HEK293 (cell line): ENCODE measurements at regions not wholly inside any gene's neighbourhood (a gene's known extent, or its start where the extent isn't known, plus 50 kb on each side); places are given as distances from the start of the nearest gene placed in this dataset.

Experiments
- BCL11B ChIP-seq: fragments of 450-650 bp; formaldehyde crosslinking; IDR thresholded peaks from 2 replicates; pipeline ENCODE4 v1.5.1; 2016; ENCODE audit warnings: low read depth, missing biosample characterization, missing genetic modification characterization
- MZF1 ChIP-seq: fragments of 450-650 bp; formaldehyde crosslinking; IDR thresholded peaks from 2 replicates; pipeline ENCODE4 v1.5.1; 2017; ENCODE audit warnings: missing biosample characterization, missing genetic modification characterization, borderline replicate concordance
- RBAK ChIP-seq: fragments of 450-650 bp; formaldehyde crosslinking; IDR thresholded peaks from 2 replicates; pipeline ENCODE4 v1.5.1; 2016; ENCODE audit warnings: missing biosample characterization, missing genetic modification characterization
- ZBTB7A ChIP-seq: fragments of 450-650 bp; formaldehyde crosslinking; IDR thresholded peaks from 2 replicates; pipeline ENCODE4 v1.5.1; 2016; ENCODE audit warnings: low read depth, missing biosample characterization, missing genetic modification characterization
- ZNF133 ChIP-seq: fragments of 450-650 bp; formaldehyde crosslinking; IDR thresholded peaks from 2 replicates; pipeline ENCODE4 v1.5.1; 2016; ENCODE audit warnings: missing biosample characterization, missing genetic modification characterization
- ZNF138 ChIP-seq: fragments of 450-650 bp; formaldehyde crosslinking; IDR thresholded peaks from 2 replicates; pipeline ENCODE4 v1.5.1; 2016; ENCODE audit warnings: missing biosample characterization, missing genetic modification characterization, borderline replicate concordance
- ZNF292 ChIP-seq: fragments of 450-650 bp; formaldehyde crosslinking; IDR thresholded peaks from 2 replicates; pipeline ENCODE4 v1.5.1; 2016; ENCODE audit warnings: low read depth, missing biosample characterization, missing genetic modification characterization, borderline replicate concordance
- ZNF311 ChIP-seq: fragments of 450-650 bp; formaldehyde crosslinking; IDR thresholded peaks from 2 replicates; pipeline ENCODE4 v1.5.1; 2017; ENCODE audit warnings: missing biosample characterization, missing genetic modification characterization, borderline replicate concordance
- ZNF416 ChIP-seq: fragments of 450-650 bp; formaldehyde crosslinking; IDR thresholded peaks from 2 replicates; pipeline ENCODE4 v1.5.1; 2016; ENCODE audit warnings: missing biosample characterization, missing genetic modification characterization
- ZNF510 ChIP-seq: fragments of 450-650 bp; formaldehyde crosslinking; IDR thresholded peaks from 2 replicates; pipeline ENCODE4 v1.5.1; 2018; ENCODE audit warnings: mild to moderate bottlenecking, missing genetic modification characterization, missing biosample characterization; ENCODE audit not compliant: insufficient replicate concordance
- ZNF549 ChIP-seq: fragments of 450-650 bp; IDR thresholded peaks from 2 replicates; pipeline ENCODE4 v1.5.1; 2018; ENCODE audit warnings: missing biosample characterization, missing genetic modification characterization, mild to moderate bottlenecking, inconsistent platforms, moderate library complexity
- ZNF639 ChIP-seq: fragments of 450-650 bp; formaldehyde crosslinking; IDR thresholded peaks from 2 replicates; pipeline ENCODE4 v1.5.1; 2016; ENCODE audit warnings: missing biosample characterization, missing genetic modification characterization
- TF ChIP-seq, protein P1 (sequence below): fragments of 450-650 bp; formaldehyde crosslinking; IDR thresholded peaks from 2 replicates; pipeline ENCODE4 v1.5.1; 2016; ENCODE audit warnings: missing biosample characterization, missing genetic modification characterization

DNA sequence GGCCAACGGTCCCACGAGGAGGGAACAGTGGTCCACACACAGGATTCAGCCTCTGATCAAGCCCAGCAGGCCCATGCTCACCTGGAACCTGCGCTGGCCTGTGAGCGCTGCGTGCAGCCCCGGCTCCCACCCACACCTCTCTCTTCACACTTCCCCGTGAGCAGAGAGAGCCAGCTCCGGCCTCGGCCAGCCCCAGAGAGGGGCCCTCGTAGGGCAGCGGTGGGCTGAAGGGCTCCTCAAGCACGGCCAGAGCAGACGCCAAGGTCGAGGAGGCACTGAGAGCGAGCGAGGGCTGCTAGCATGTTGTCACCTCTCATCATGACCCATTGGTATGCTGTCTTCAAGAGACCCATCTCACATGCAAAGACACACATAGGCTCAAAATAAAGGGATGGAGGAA is 83.0 kb upstream of the FMR1 start:
- TF ChIP-seq ZNF416 (tag by site-specific recombination) (no peak), ZNF639 (no peak), ZNF549 (tag by site-specific recombination) (no peak), MZF1 (no peak), ZBTB7A (tag by site-specific recombination) (no peak), ZNF510 (tag by site-specific recombination) (no peak), RBAK (tag by site-specific recombination) (no peak), ZNF133 (tag by site-specific recombination) (no peak), BCL11B (tag by site-specific recombination) (no peak), ZNF311 (tag by site-specific recombination) (no peak), ZNF138 (tag by site-specific recombination) (no peak), ZNF292 (no peak)
- TF ChIP-seq, protein P1, sequence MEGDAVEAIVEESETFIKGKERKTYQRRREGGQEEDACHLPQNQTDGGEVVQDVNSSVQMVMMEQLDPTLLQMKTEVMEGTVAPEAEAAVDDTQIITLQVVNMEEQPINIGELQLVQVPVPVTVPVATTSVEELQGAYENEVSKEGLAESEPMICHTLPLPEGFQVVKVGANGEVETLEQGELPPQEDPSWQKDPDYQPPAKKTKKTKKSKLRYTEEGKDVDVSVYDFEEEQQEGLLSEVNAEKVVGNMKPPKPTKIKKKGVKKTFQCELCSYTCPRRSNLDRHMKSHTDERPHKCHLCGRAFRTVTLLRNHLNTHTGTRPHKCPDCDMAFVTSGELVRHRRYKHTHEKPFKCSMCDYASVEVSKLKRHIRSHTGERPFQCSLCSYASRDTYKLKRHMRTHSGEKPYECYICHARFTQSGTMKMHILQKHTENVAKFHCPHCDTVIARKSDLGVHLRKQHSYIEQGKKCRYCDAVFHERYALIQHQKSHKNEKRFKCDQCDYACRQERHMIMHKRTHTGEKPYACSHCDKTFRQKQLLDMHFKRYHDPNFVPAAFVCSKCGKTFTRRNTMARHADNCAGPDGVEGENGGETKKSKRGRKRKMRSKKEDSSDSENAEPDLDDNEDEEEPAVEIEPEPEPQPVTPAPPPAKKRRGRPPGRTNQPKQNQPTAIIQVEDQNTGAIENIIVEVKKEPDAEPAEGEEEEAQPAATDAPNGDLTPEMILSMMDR (tag by site-specific recombination), result no peak
